Memory B cell (primary cell): ENCODE measurements at regions not wholly inside any gene's neighbourhood (a gene's known extent, or its start where the extent isn't known, plus 50 kb on each side); places are given as distances from the start of the nearest gene placed in this dataset.

Experiments
- ATAC-seq: fragments of 150-1000 bp; cut with Tn5 transposase; 2 replicates; pipeline ENCODE4 v1.10.0; 2021; ENCODE audit warnings: low read depth, mild to moderate bottlenecking, moderate library complexity
- DNase-seq, 2 donors: peaks; one replicate each; pipeline ENCODE4 v3.0.0; 2022; ENCODE audit warnings: low spot score in 2 of 2
- H3K27ac Mint-ChIP-seq: one replicate; pipeline ENCODE4 v1.8.0; 2022; ENCODE audit warnings: mild to moderate bottlenecking, moderate library complexity, mixed read lengths
- H3K27me3 Mint-ChIP-seq: one replicate; pipeline ENCODE4 v1.8.0; 2022; ENCODE audit warnings: mixed read lengths
- H3K36me3 Mint-ChIP-seq: one replicate; pipeline ENCODE4 v1.8.0; 2022; ENCODE audit warnings: mild to moderate bottlenecking, mixed read lengths
- H3K4me1 Mint-ChIP-seq: one replicate; pipeline ENCODE4 v1.8.0; 2022; ENCODE audit warnings: mixed read lengths
- H3K4me3 Mint-ChIP-seq: one replicate; pipeline ENCODE4 v1.8.0; 2022; ENCODE audit warnings: mild to moderate bottlenecking, moderate library complexity, mixed read lengths
- H3K9me3 Mint-ChIP-seq: one replicate; pipeline ENCODE4 v1.8.0; 2022; ENCODE audit warnings: mixed read lengths

DNA sequence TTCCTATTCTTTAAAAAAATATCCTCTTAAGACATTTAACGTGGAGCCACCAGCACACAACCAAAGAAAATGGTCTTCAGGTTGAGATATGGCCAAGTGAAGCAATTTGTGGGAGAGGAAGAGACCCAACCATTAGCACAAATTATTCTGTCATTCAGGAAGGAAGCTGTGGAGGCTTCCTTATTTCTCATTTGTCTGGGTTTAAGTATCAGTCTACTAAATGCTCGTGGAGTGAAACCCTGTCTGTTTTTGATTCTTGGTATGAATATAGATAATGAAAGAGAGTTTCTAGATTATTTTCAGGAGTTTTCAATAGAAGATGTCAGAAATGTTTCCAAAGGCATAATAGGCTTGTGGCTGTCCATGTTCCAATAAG is 125.1 kb downstream of the GPR65 start:
- H3K27me3 Mint-ChIP-seq: peaks cover 7% of the 10 kb centered on the region
- no peak overlapping the region for H3K4me3 Mint-ChIP-seq
- H3K27ac Mint-ChIP-seq: no peak overlapping the region
- H3K9me3 Mint-ChIP-seq: peaks cover 10% of the 10 kb centered on the region
- peaks cover 7% of the 10 kb centered on the region for H3K4me1 Mint-ChIP-seq
- peak; percentile 10 for ATAC-seq
- peaks cover 3% of the 10 kb centered on the region for H3K36me3 Mint-ChIP-seq
- no peak for DNase-seq
